ENCODE measurements at regions not wholly inside any gene's neighbourhood (a gene's known extent, or its start where the extent isn't known, plus 50 kb on each side); places are given as distances from the start of the nearest gene placed in this dataset.

- no peak for TF ChIP-seq CTCF (IDR thresholded peaks at IDR 0.05)
- TF ChIP-seq EZH2 (IDR thresholded peaks at IDR 0.05; ENCODE audit: borderline replicate concordance, insufficient read depth, low read depth, low read length, poor library complexity, severe bottlenecking), result no peak
These were observed 1011.8 kb upstream of the ARRDC3 start for GRCh38 chr5:92394936-92395335.

Measured in B cell (primary cell).